GM18868 (cell line): ENCODE measurements at regions not wholly inside any gene's neighbourhood (a gene's known extent, or its start where the extent isn't known, plus 50 kb on each side); places are given as distances from the start of the nearest gene placed in this dataset.

Source experiments
- ATAC-seq: cut with Tn5 transposase; IDR thresholded peaks from one replicate; pipeline ENCODE4 v1.9.1; 2021; ENCODE audit warnings: mild to moderate bottlenecking, moderate library complexity; ENCODE audit not compliant: unreplicated experiment

GRCh38 chr4:18934197-18934596 lies 912.6 kb upstream of the LCORL start:
- ATAC-seq, result no peak

- no peak for ATAC-seq
These were observed 911.3 kb upstream of the LCORL start for GRCh38 chr4:18932730-18933339.

- no peak for ATAC-seq
These were observed 910.3 kb upstream of the LCORL start for GRCh38 chr4:18931643-18932377.

GRCh38 chr4:18930487-18930886 lies 908.9 kb upstream of the LCORL start:
- ATAC-seq, result no peak

GRCh38 chr4:18923496-18924161 lies 902.1 kb upstream of the LCORL start:
- ATAC-seq, result no peak

- ATAC-seq, result no peak
These were observed 896.1 kb upstream of the LCORL start for GRCh38 chr4:18917689-18918088.

GRCh38 chr4:18914182-18914581 lies 892.6 kb upstream of the LCORL start:
- no peak for ATAC-seq

- no peak for ATAC-seq
These were observed 873.4 kb upstream of the LCORL start for GRCh38 chr4:18894928-18895327.

GRCh38 chr4:18882468-18882867 lies 860.9 kb upstream of the LCORL start:
- ATAC-seq, result no peak

GRCh38 chr4:18881556-18881955 lies 860.0 kb upstream of the LCORL start:
- ATAC-seq, result no peak

GRCh38 chr4:18880871-18881270 lies 859.3 kb upstream of the LCORL start:
- ATAC-seq, result no peak

GRCh38 chr4:18878561-18878960 lies 857.0 kb upstream of the LCORL start:
- ATAC-seq, result no peak

GRCh38 chr4:18869166-18869565 lies 847.6 kb upstream of the LCORL start:
- ATAC-seq, result no peak

- ATAC-seq, result no peak
These were observed 839.4 kb upstream of the LCORL start for GRCh38 chr4:18860836-18861530.

GRCh38 chr4:18859468-18859867 lies 837.9 kb upstream of the LCORL start:
- ATAC-seq, result no peak

GRCh38 chr4:18858229-18858922 lies 836.8 kb upstream of the LCORL start:
- no peak for ATAC-seq

GRCh38 chr4:18850867-18851266 lies 829.3 kb upstream of the LCORL start:
- ATAC-seq, result no peak

- ATAC-seq, result no peak
These were observed 825.8 kb upstream of the LCORL start for GRCh38 chr4:18847249-18847890.

- no peak for ATAC-seq
These were observed 824.8 kb upstream of the LCORL start for GRCh38 chr4:18846313-18846712.

- ATAC-seq, result no peak
These were observed 823.2 kb upstream of the LCORL start for GRCh38 chr4:18844726-18845125.

GRCh38 chr4:18842431-18842830 lies 820.9 kb upstream of the LCORL start:
- ATAC-seq, result no peak
